ENCODE measurements at regions not wholly inside any gene's neighbourhood (a gene's known extent, or its start where the extent isn't known, plus 50 kb on each side); places are given as distances from the start of the nearest gene placed in this dataset.

DNA sequence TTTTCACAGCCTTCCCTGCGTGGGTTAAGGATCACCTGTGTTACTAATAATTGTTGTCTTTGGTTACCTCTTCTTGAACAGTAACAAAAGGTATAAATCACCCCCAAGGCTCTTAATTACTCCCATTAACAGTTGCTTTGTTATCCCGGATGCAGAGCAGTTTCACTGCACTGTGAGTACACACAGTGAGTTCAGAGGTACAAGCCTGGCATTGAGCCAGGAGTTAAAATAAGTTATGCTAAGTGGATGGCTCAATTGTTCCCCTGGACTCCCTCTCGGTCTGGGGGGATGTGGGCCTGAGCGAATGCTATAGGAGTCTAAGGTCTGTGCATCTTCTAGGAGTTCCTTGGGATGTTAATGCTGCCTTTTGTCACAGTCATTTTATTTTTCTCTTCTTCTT is 258.3 kb downstream of the ATG4C start:
- DNase-seq (ENCODE audit: low spot score) = no peak

DNA sequence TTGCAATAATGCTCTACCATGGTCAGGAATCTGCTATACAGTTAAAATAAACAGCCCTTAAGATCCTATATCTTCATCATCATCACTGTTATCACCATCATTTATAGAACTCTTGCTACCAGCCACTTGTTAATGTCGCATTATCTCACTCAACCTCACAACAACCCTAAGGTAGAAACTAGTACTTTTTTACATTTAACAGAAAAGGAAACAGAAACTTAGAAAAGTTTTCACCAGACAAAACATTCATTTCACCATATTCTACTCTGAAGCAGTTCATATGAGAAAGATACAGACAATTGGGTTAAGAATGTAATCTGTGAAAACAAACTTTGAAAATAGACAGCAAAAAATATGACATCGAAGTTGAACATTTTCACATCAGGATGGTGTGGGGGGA is 262.6 kb downstream of the ATG4C start:
- no peak for DNase-seq (ENCODE audit: low spot score)

DNA sequence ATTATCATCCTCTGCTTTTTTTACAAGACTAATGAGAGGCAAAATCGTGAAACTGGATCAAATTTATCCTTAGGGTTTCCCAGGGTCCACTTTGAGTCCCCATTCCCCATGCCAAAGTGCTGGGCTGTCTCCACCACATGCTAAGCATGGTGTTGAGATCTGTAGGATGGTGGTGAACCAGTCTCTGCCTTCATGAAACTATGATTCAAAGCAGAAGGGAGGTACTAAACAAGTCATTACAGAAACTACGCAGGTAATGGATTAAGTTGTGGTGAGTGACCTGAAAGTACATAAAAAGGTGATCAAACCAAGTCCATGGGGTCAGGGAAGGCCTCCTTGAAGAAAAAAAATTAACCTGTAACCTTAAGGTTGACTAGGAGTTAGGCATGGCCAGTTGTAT is 265.2 kb downstream of the ATG4C start:
- no peak for DNase-seq (ENCODE audit: low spot score)

DNA sequence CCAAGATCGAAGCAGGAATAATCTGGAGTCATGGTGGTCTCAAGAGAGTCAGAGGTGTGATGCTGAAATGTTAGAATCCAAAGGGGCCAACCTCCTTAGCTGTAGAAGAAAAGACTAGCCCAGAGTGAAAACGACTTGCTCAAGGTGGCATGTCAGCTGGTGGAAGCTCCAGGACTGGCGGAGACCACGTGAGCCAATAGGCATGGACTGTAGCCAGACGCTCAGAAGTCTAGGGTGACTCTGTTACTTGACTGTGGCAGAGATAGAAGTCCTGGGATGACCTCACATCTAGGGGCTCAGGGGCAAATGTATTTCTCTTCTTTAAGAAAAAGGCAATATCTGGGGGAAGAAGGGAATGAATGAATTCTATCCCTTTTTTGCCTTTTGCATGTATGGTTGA is 267.4 kb downstream of the ATG4C start:
- no peak for DNase-seq (ENCODE audit: low spot score)

DNA sequence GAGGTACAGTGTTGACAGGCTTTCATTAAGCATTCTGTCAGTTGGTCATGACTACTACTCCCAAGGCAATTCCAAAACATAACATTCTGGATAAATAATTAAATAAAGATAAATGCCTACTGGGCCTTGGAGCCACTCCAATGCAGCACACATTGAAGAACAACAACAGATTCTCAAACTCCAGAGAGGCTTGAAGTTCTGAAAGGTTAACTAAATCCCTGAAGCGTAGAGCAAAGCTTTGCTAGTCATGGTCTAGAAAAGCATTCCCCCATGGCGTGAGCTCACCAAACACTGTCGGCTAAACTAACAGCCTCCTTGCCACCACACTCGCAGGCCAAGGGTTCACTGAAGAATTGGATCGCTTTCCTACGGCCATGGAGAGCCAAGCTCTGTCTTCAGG is 268.0 kb downstream of the ATG4C start:
- no peak for DNase-seq (ENCODE audit: low spot score)

DNA sequence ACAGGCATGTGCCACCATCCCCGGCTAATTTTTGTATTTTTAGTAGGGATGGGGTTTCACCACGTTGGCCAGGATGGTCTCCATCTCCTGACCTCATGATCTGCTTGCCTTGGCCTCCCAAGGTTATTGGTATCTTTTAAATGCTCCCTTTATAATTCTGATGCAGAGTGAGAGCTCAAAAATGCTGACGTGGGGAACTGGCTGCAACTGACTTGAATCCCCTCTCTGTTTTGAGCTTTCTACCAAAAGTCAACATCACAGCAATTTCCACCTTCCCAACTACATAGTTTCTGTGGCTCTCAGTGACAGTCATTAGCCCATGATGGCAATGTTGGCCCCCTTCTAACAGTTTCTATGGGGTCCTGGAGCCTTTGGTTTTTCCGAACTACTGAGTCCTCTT is 268.2 kb upstream of the FOXD3 start:
- no peak for DNase-seq (ENCODE audit: low spot score)

DNA sequence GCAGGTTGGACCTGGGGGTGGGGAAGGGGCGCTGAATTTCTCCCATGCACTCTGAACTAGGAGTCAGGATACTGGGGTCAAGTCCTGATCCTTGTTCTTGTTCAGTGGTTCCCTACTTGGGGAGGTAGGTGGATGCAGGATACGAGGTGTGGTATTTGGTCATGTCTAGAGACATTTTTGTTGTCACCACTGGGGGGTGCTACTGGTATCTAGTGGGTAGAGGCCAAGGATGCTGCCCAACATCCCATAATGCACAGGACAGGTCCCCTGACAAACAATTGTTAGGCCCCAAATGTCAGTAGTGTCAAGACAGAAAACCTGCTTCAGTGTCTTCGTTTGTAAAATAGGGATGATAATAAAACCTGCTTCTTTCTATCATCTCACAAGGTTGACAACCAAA is 259.0 kb upstream of the FOXD3 start:
- DNase-seq (ENCODE audit: low spot score) = no peak

DNA sequence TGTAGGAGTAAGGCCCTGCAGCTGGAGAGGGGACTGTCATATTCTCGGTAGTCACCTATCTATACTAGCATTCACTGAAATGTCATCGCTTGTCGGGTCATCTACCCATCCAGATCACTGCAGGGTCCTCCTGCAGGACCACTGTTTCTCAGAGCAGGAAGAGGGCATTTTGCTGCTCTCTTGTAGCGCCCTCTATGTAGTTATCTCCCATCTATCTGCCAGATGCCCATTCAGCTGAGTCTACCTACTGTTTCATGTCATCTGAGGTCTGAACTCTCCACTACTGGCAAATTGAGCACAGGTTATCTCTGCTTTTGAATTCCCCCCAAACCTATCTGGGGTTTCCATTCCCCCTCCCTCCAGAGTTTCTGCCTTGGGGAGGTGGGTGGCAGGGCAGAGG is 258.2 kb upstream of the FOXD3 start:
- no peak for DNase-seq (ENCODE audit: low spot score)

DNA sequence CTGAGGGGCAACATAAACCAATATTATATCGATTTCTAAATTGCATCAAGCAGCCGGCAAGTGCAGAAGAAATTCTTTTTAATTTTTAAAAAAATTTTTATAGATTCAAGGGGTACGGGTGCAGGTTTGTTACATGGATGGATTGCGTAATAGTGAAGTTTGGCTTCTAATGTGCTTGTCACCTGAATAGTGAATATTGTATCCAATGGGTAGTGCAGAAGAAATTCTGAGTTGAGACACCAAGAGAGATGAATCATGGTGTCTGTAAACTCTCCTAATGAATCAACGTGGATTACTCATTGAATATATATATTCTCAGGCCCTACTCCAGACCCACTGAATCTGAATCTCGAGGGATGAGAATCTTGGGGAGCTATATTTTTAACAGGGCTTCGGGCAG is 253.7 kb upstream of the FOXD3 start:
- no peak for DNase-seq (ENCODE audit: low spot score)

DNA sequence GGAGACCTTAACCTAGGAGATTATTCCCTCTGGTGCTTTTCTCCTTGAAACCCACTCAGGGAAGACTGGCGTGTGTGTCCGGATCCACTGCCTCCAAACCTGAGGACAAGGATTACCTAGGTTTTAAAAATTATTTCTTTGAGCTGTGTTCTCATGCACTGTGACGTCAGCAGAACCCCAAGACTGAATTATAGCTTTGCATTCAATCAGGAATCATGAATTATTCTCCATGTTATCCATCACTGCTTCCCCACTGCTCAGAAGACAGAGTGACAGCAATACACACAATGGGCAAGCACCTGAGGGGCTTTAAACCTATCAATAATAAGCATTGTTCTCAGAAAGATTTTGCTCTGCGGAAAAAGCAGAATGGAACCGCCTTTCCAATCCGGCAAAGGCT is 253.2 kb upstream of the FOXD3 start:
- no peak for DNase-seq (ENCODE audit: low spot score)

DNA sequence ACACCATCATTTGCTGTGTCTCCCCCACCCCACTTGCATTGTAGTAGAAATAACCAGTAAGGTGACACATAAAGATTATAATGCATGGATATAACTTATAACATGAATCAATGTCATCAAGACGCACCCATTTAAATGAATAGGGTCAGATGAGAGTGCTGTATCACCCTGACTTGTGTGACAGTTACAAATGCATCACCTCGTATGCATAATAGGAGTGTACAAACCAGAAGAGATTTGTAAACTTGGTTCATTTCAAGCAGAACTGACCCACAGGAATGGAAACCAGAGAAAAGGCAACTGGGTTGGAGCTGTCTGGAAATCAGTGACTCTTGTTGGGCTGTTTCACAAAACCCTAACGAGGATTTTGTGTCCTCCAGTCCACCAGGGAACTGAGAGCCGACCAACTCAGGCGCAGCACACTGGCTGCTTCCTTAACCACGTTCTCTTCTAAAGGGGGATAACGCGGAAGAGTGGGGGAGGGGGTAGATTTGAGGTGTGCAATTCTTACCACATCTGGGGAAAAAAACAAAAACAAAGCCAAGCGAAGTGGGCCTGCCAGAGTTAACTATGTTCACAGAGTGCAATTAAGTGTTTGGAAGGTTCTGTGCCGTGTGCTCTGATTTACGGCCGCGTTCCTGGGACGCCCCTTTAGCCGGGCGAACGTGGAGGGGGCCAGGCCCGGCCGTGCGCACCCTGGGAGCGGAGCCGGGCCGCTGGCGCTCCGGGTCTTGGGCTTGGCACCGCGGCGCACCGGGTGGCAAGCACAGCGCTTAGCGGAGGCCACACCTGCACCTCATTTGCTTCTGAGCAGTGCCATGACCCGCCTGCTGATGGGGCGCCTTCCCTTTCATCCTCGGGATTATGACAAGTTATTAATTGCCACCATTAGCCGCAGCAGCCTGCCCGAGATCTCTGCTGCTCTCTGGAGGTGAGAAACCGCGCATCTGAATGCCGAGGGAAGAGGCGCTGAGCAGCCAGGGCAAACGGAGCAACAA is 248.8 kb upstream of the FOXD3 start:
- no peak for DNase-seq (ENCODE audit: low spot score)

DNA sequence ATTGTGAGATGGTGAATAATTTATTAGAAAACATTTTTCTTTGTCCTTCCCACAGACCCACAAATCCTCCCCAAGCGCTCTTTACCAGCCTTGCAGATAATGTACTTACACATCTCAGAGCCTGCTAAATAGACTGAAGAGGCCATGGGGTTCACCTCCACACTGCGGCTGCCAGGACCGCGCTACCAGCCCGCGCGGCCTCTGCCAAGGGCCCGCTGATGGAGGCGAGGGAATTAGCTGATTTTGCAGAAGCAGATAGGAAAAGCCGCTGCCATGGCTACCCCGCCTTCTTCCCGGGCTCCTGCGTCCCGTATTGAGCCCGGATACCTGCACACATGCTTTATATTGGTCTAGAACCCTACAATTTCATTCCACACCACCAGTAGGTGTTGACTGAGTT is 248.0 kb upstream of the FOXD3 start:
- no peak for DNase-seq (ENCODE audit: low spot score)

DNA sequence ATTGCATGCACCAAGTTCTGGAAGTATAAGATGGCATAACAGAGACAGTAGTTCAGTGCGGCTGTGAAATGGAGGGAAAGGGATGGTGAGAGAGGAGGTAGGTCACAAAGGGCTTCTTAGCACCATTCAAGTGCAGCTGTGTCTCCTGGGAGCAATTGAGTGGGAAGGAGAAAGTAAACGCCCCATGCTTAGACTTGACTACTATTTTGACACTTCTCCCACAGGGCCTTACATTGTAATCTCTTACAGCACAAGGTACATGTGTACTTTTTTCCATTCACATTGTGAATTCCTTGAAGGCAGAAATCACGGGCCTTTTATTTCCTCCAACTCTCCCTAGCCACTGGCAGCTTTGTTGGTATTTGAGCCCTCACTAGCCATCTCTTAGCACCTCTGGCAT is 239.6 kb upstream of the FOXD3 start:
- no peak for DNase-seq (ENCODE audit: low spot score)

DNA sequence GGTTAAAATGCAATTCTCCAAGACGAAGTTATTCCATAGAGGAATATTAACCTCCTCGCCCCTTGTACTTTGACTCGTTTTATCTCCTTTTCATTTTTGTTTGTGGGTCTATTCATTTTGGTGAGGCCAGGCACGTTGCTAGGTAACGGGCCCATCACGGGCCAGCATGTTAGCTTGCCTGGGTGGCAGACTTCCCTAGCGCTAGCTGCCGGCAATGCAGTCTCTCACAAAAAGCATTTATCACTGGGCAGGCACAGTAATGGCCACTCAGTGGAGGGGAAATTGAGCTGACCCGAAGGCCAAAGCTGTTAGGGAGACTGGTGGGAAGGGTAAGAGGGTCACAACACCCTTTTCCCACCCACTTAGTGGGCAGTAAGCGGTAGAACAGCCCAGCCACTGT is 234.4 kb upstream of the FOXD3 start:
- no peak for DNase-seq (ENCODE audit: low spot score)

DNA sequence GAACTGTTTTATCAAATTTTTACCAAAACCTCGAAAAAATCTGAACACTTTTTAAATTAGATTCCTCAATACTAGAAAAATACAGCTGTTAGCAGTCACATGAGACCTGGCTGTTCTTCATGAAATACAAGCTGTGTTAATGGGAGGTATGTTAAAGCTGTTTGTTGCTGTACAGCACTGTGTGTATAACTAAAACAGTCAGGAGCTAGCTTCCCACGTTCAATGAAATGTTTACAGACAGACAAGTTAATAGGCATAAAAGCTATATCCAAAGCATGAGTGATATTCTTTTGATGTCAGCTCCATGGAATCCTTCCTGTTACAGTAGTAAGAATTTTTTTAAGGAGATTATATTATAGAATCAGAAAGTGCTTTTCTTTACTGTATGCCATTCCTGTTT is 223.2 kb upstream of the FOXD3 start:
- DNase-seq (ENCODE audit: low spot score) = no peak

DNA sequence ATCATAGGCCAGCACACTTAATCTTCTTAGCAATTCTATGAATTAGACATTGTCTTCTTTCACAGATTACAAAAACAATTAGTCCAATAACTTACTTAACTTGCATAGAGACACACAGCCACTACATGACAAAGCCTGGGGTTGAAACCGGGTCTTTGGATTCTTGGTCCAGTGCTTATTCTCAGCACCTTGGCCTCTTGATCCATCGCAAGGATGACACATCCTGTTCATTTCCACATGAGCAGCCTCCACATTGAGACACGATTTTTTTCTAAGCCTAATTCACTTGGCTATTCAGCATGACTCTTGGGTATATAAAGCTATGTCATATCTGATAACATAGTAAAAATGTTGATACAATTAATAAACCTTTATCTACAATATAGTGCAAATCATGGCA is 221.0 kb upstream of the FOXD3 start:
- no peak for DNase-seq (ENCODE audit: low spot score)

DNA sequence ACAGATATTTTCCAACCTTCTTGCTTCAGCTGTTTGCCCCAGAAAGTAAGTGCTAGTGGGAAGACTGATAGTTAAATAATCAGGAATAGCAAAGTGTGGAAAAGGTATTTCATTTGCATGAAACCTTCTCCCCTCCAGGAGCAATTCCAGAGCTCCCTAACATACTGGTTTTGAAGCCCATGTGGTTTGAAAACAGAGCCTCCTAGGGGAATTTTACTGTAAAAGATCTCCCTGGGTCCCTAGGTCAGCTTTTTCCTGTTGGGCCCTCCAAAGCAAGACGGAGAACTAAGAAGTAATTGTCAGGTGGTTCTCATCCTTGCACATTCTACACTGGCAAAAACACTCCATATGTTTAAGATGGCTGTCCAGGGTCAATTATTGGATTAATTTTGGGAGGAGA is 218.7 kb upstream of the FOXD3 start:
- no peak for DNase-seq (ENCODE audit: low spot score)

DNA sequence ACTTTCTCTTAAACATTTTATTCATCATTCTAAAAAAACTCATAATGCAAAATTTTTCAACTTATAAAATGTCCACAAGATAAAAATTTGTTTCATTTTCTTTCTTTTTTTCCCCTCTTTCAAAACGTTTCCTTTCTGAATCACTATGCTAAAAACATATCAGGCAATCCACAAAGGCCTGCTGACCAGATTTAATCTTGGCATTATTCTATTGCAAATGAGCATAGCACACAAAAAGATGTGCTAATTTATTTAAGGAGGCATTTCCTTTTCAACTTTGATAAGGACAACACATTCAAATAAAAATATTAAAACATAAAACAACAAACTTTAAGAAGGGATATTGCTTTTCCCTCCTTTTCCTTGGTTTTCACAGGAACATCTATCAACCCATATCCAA is 215.3 kb upstream of the FOXD3 start:
- no peak for DNase-seq (ENCODE audit: low spot score)

DNA sequence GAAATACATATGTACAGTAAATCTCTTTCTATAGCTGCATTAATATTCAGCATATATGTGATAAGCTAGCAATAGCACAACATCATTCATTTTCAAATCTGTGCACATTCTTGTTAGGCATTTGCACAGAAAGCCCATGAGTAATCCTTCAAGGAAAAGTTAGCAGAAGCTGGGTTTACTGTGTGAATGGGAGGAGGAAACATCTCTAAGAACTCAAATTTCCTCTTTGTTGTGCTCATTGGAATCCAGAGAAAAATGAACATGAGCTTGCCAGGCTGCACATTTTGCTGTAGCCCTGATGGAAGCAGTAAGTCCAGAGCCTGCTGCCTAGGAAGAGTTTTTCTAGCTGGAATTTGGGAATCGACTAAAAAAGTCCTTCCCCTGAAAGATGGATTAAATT is 214.2 kb upstream of the FOXD3 start:
- no peak for DNase-seq (ENCODE audit: low spot score)

DNA sequence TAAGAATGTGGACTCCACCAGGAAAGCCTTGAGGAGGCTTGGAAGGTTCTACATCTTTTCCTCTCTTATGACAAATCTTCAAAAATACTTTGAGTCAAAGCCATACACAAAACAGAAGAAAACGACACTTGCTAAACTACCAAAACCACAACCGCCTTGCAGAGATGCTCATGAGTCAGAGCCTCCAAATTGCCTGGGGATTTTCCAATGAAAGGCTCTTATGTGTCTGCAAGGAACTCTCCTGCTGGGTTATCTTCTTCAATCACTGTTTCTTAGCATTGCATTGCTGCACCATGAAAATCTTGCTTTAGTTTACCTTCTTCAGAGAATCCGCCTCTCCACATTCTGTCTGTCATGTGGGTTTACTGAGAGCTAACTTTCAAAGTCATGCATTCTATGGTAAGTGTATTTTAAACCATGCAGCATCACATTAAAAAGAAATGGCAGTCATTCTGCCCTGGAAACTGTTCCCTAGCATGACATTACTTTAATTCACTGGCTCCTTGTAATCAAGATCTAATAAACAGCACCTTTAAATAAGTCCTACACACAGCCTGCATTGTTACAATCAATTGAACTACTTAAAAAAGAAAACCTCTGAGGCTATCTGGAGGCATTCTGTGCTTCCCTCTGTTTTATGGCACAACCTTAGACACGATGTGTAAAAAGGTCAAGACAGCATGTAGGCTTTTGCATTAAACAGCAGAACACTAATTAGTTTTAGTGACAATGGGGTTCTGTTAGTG is 210.0 kb upstream of the FOXD3 start:
- peak; percentile 82 for DNase-seq (ENCODE audit: low spot score)

DNA sequence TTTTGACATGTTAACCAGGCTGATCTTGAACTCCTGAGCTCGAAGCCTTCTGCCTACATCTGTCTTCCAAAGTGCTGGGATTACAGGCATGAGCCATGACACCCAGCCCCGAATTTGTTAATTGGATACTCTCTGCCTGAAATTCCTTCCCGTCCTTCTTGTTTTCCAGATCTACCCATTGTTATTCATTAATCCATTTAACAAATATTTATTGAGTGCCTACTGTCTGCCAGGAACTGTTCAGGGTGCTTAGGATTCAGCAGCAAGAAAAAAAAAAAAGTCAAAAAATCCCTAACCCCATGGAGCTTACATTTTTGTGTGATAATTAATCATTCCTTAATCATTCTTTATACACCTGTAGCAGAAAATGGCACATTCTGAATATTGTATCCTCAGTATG is 206.8 kb upstream of the FOXD3 start:
- DNase-seq (ENCODE audit: low spot score) = no peak

DNA sequence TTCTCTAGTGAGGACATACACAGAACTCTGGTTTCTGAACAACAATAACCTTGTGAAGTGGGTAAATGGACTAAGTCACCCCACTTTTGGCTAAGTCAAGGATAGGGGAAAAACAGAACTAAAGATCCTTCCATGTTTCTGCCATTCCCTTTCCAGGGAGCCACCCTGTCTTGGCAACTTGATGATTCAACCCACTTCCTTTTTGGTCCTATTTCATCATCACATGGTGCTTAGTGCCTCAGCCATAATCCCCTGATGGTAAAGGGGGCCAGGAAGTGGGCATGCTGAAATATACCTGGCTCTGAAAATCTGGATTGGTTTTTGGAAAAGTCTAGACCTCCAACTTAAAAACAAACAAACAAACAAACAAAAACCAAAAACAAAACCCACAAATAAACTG is 206.4 kb upstream of the FOXD3 start:
- DNase-seq (ENCODE audit: low spot score) = no peak

DNA sequence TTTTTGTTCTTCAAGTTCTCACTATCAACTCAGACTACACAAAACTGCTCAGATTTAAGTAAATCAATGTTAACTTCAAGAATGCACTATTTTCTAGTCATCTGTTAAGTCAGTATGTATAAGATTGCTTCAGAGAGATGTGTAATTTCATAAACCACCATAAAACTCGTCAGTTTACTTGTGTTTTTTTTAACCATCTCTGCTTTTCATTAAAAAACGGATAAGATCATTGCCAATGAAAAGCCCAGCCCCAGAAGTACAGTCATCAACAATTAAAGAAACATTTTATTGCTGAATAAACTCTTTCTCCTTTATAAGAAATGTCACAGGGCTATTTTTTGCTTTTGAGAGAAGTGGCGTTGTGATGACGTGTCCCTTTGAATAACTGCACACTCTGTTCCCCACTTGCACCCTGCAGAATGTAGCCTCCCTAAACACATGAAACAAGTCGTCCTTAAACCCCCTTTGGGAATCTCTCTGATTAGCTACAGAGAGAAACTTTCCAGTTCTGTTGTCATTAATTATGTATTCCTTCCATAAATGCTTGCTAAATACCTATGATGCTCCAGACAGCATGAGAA is 202.7 kb upstream of the FOXD3 start:
- peak; percentile 5 for DNase-seq (ENCODE audit: low spot score)

Measured in AG08395 (cell line).